OCI-LY7 (cell line): ENCODE measurements at regions not wholly inside any gene's neighbourhood (a gene's known extent, or its start where the extent isn't known, plus 50 kb on each side); places are given as distances from the start of the nearest gene placed in this dataset.

Experiments
- BruUV-seq: library from RNA; stranded (reverse); fragments of 400-500 nt; replicated peaks from 2 replicates; lab custom pipeline; 2021; lab: Mats Ljungman, UMichigan
- CTCF ChIA-PET: fragments of 300-600 bp; sonication (Branson Sonifier 250); formaldehyde crosslinking; loops from one replicate; lab custom pipeline; 2022; ENCODE audit warnings: antibody characterized with exemption; ENCODE audit not compliant: unreplicated experiment; lab: Charles Lee
- POLR2A ChIA-PET: fragments of 300-600 bp; sonication (Branson Sonifier 250); formaldehyde crosslinking; loops from one replicate; lab custom pipeline; 2022; ENCODE audit warnings: antibody characterized with exemption; lab: Charles Lee
- DNase-seq: peaks from one replicate; pipeline ENCODE4 v3.0.0-alpha.2; 2015; ENCODE audit warnings: low spot score
- H2AFZ ChIP-seq: fragments of 200-600 bp; sonication (generic), shearing (Covaris generic); 2 replicates; pipeline ENCODE4 v1.6.1; 2014; ENCODE audit warnings: mild to moderate bottlenecking, antibody characterized with exemption, low read length, moderate library complexity
- H3K27ac ChIP-seq: fragments of 200-600 bp; sonication (generic); 2 replicates; pipeline ENCODE4 v1.5.1; 2014; ENCODE audit warnings: mixed run types, low read depth, mild to moderate bottlenecking, moderate library complexity, low read length, inconsistent platforms; ENCODE audit not compliant: poor library complexity, severe bottlenecking
- H3K36me3 ChIP-seq: fragments of 200-600 bp; sonication (generic); 2 replicates; pipeline ENCODE4 v1.6.1; 2014; ENCODE audit warnings: mild to moderate bottlenecking, antibody characterized with exemption, low read length, moderate library complexity, mixed read lengths; ENCODE audit not compliant: insufficient read depth
- H3K4me1 ChIP-seq: fragments of 200-600 bp; sonication (generic); 2 replicates; pipeline ENCODE4 v1.5.1; 2014; ENCODE audit warnings: mild to moderate bottlenecking, low read length; ENCODE audit not compliant: insufficient read depth, poor library complexity, severe bottlenecking
- H3K4me2 ChIP-seq: fragments of 200-600 bp; sonication (generic); 2 replicates; pipeline ENCODE4 v1.6.1; 2014; ENCODE audit warnings: mild to moderate bottlenecking, low read length
- H3K4me3 ChIP-seq: fragments of 200-600 bp; sonication (generic); 2 replicates; pipeline ENCODE4 v1.5.1; 2014; ENCODE audit warnings: mild to moderate bottlenecking, low read depth, low read length; ENCODE audit not compliant: poor library complexity, severe bottlenecking
- H3K79me2 ChIP-seq: fragments of 200-600 bp; sonication (generic); 2 replicates; pipeline ENCODE4 v1.6.1; 2016; ENCODE audit warnings: low read depth, mild to moderate bottlenecking, low read length, moderate library complexity, mixed read lengths; ENCODE audit not compliant: insufficient read depth
- H3K9me2 ChIP-seq: fragments of 200-600 bp; sonication (generic); 2 replicates; pipeline ENCODE4 v1.6.1; 2016; ENCODE audit warnings: mild to moderate bottlenecking, low read length, mixed read lengths; ENCODE audit not compliant: insufficient read depth
- H3K9me3 ChIP-seq: fragments of 200-600 bp; sonication (generic); 2 replicates; pipeline ENCODE4 v1.6.1; 2014; ENCODE audit warnings: mild to moderate bottlenecking, mixed run types, low read length, mixed read lengths
- H4K20me1 ChIP-seq: fragments of 200-600 bp; sonication (generic); 2 replicates; pipeline ENCODE4 v1.6.1; 2014; ENCODE audit warnings: mild to moderate bottlenecking, antibody characterized with exemption, low read length, moderate library complexity, mixed read lengths; ENCODE audit not compliant: insufficient read depth
- EZH2phosphoT487 ChIP-seq: fragments of 200-600 bp; sonication (generic); IDR thresholded peaks from 2 replicates; pipeline ENCODE4 v1.6.1; 2018; ENCODE audit warnings: low read depth, borderline replicate concordance, mild to moderate bottlenecking, mixed run types, antibody characterized with exemption, low read length, moderate library complexity, mixed read lengths
- intact Hi-C: fragments of 100-400 bp; cut with micrococcal nuclease; formaldehyde crosslinking; loops from one replicate; pipeline ENCODE4 v1.10.0; 2022; ENCODE audit not compliant: unreplicated experiment
- TF ChIP-seq, protein P1 (sequence below): fragments of 200-600 bp; sonication (generic); conservative IDR thresholded peaks from 2 replicates; pipeline ENCODE4 v1.5.1; 2014; ENCODE audit warnings: mild to moderate bottlenecking, antibody characterized with exemption, low read length, moderate library complexity, mixed read lengths

DNA sequence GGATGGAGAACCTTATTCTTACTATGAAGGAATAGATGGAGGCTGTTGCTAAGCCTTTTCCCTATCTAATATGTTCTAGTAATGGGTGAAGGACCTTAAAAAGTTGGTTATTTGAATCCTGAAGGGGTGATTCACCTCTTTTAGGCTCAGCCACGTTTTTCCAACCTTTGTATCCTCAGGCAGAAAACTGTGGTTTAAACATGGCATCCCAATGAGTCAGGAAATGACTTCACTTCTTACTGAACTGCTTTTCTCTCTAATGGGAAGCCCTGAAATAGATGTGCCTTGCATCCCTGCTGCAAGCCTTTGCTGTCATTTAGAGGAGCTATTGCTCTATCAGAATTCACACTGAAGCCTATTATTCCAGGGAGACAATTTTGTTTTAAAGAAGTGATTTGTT lies 191.0 kb upstream of the ARX start:
- H3K9me2 ChIP-seq, result no peaks in the 10 kb centered on the region
- no peak overlapping the region for H3K4me2 ChIP-seq
- H3K36me3 ChIP-seq, result no peaks in the 10 kb centered on the region
- TF ChIP-seq EZH2phosphoT487, result no peak
- TF ChIP-seq, protein P1, sequence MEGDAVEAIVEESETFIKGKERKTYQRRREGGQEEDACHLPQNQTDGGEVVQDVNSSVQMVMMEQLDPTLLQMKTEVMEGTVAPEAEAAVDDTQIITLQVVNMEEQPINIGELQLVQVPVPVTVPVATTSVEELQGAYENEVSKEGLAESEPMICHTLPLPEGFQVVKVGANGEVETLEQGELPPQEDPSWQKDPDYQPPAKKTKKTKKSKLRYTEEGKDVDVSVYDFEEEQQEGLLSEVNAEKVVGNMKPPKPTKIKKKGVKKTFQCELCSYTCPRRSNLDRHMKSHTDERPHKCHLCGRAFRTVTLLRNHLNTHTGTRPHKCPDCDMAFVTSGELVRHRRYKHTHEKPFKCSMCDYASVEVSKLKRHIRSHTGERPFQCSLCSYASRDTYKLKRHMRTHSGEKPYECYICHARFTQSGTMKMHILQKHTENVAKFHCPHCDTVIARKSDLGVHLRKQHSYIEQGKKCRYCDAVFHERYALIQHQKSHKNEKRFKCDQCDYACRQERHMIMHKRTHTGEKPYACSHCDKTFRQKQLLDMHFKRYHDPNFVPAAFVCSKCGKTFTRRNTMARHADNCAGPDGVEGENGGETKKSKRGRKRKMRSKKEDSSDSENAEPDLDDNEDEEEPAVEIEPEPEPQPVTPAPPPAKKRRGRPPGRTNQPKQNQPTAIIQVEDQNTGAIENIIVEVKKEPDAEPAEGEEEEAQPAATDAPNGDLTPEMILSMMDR, result no peak
- no peaks in the 10 kb centered on the region for H4K20me1 ChIP-seq
- ChIA-PET CTCF (no interaction called here), POLR2A (no interaction called here)
- no peak for DNase-seq
- intact Hi-C loops, result no loop called here
- no peaks in the 10 kb centered on the region for H3K79me2 ChIP-seq
- no peak overlapping the region for H2AFZ ChIP-seq
- no peaks in the 10 kb centered on the region for H3K9me3 ChIP-seq
- no peaks in the 10 kb centered on the region for H3K4me1 ChIP-seq
- no TSS peak for BruUV-seq
- H3K27ac ChIP-seq, result no peak overlapping the region
- H3K4me3 ChIP-seq, result no peak overlapping the region

DNA sequence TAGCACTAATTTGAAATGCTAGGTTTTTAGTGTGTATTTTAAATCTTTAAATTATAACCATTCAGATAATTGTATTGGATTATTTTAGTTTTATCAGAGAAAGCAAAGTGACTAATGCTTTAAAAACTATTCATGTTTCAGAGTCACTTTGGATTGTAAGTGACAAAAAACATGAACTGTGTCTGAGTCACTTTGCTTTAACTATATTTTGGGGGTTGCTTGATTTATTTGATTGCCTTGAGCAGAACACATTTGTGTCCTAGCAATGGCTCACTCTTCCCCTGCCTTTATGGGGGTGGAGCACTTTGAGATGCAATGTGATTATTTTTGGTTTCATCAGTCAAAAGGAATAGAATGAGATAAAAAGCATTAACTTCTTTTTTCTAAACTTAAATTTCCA lies 188.4 kb upstream of the ARX start:
- ChIA-PET CTCF (no interaction called here), POLR2A (no interaction called here)
- Histone ChIP-seq H3K36me3 (no peaks in the 10 kb centered on the region), H3K79me2 (no peaks in the 10 kb centered on the region), H3K9me2 (no peaks in the 10 kb centered on the region), H4K20me1 (no peaks in the 10 kb centered on the region), H3K4me3 (no peak overlapping the region), H3K4me1 (no peaks in the 10 kb centered on the region), H3K27ac (no peak overlapping the region), H2AFZ (no peak overlapping the region), H3K9me3 (no peaks in the 10 kb centered on the region), H3K4me2 (no peak overlapping the region)
- no peak for DNase-seq
- intact Hi-C loops, result no loop called here
- BruUV-seq, result no TSS peak
- no peak for TF ChIP-seq EZH2phosphoT487
- TF ChIP-seq, protein P1, result no peak

DNA sequence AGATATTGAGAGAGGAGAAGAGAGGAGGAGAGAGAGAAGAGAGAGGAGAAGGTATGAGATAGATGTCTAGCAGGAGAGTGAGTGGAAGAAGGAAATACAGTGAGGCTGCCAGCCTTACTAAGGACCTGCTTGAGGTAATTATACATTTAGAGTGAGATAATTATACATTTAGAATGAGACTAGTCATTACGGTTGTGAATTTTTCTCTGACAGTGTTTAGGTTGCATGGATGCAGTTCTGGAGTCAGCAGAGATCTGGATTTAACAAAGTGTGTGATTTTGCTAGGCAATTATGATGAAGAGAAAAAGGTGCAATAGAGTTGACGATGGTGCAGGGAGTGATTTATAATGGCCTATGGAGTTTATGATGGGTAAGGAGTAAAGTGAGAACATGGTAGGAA lies 187.1 kb upstream of the ARX start:
- H3K4me1 ChIP-seq, result no peaks in the 10 kb centered on the region
- no TSS peak for BruUV-seq
- H3K79me2 ChIP-seq, result no peaks in the 10 kb centered on the region
- no peaks in the 10 kb centered on the region for H3K36me3 ChIP-seq
- H3K4me3 ChIP-seq, result no peak overlapping the region
- no peak overlapping the region for H2AFZ ChIP-seq
- no peaks in the 10 kb centered on the region for H3K9me3 ChIP-seq
- ChIA-PET POLR2A (no interaction called here), CTCF (no interaction called here)
- DNase-seq, result no peak
- no peak overlapping the region for H3K4me2 ChIP-seq
- no peaks in the 10 kb centered on the region for H3K9me2 ChIP-seq
- intact Hi-C loops, result no loop called here
- H4K20me1 ChIP-seq, result no peaks in the 10 kb centered on the region
- TF ChIP-seq, protein P1, result no peak
- no peak for TF ChIP-seq EZH2phosphoT487
- no peak overlapping the region for H3K27ac ChIP-seq
